ENCODE measurements at regions not wholly inside any gene's neighbourhood (a gene's known extent, or its start where the extent isn't known, plus 50 kb on each side); places are given as distances from the start of the nearest gene placed in this dataset.

DNA sequence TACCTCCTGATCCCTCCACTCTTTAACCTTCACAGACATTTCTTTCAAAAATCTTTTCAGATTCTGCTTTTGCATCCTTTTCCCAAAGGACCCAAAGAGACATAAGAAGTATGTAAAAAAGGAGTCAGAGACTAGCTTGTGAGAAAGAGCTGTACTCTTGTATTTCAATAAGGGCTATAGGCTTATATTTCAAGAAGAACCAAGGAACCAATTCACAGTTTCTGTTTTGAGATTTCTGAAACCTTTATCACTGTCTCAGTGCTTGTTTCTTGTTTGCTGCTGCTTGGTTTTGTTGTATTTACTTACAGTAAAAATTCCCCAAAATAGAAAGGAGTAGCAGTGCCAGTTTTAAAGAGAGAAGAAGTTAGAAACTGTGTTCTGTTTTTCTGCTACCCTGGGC lies 461.6 kb upstream of the ID4 start (continued):
- TF ChIP-seq, protein P1, sequence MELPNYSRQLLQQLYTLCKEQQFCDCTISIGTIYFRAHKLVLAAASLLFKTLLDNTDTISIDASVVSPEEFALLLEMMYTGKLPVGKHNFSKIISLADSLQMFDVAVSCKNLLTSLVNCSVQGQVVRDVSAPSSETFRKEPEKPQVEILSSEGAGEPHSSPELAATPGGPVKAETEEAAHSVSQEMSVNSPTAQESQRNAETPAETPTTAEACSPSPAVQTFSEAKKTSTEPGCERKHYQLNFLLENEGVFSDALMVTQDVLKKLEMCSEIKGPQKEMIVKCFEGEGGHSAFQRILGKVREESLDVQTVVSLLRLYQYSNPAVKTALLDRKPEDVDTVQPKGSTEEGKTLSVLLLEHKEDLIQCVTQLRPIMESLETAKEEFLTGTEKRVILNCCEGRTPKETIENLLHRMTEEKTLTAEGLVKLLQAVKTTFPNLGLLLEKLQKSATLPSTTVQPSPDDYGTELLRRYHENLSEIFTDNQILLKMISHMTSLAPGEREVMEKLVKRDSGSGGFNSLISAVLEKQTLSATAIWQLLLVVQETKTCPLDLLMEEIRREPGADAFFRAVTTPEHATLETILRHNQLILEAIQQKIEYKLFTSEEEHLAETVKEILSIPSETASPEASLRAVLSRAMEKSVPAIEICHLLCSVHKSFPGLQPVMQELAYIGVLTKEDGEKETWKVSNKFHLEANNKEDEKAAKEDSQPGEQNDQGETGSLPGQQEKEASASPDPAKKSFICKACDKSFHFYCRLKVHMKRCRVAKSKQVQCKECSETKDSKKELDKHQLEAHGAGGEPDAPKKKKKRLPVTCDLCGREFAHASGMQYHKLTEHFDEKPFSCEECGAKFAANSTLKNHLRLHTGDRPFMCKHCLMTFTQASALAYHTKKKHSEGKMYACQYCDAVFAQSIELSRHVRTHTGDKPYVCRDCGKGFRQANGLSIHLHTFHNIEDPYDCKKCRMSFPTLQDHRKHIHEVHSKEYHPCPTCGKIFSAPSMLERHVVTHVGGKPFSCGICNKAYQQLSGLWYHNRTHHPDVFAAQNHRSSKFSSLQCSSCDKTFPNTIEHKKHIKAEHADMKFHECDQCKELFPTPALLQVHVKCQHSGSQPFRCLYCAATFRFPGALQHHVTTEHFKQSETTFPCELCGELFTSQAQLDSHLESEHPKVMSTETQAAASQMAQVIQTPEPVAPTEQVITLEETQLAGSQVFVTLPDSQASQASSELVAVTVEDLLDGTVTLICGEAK (IDR thresholded peaks at IDR 0.05; ENCODE audit: borderline replicate concordance), result no peak

DNA sequence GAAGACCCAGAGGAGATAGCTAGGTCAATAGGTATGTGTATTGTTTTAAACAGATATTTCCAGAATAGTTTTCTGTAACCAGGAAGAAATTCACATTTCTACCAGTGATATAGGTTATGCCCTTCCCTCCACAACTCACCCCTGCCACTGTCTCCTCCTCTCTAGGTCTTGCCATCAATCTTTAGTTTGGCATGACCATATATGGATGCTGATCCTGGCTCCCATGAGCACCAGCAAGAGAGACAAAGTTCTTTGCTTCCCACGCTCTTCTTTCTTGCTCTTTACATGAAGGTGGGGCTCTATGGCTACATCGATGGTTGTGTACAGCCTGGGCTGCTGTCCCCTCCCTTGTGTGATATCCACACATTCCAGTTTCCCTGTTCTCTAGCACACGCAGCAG lies 459.4 kb upstream of the ID4 start:
- H3K9me3 ChIP-seq (replicated peaks; ENCODE audit: control insufficient read depth, insufficient read depth, low read length), result no peaks in the 10 kb centered on the region
- TF ChIP-seq TCF7 (IDR thresholded peaks at IDR 0.05; ENCODE audit: borderline replicate concordance), result no peak
- TF ChIP-seq POLR2AphosphoS5 (IDR thresholded peaks at IDR 0.05; ENCODE audit: low read length), result no peak
- TF ChIP-seq, protein P2, sequence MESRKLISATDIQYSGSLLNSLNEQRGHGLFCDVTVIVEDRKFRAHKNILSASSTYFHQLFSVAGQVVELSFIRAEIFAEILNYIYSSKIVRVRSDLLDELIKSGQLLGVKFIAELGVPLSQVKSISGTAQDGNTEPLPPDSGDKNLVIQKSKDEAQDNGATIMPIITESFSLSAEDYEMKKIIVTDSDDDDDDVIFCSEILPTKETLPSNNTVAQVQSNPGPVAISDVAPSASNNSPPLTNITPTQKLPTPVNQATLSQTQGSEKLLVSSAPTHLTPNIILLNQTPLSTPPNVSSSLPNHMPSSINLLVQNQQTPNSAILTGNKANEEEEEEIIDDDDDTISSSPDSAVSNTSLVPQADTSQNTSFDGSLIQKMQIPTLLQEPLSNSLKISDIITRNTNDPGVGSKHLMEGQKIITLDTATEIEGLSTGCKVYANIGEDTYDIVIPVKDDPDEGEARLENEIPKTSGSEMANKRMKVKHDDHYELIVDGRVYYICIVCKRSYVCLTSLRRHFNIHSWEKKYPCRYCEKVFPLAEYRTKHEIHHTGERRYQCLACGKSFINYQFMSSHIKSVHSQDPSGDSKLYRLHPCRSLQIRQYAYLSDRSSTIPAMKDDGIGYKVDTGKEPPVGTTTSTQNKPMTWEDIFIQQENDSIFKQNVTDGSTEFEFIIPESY (IDR thresholded peaks at IDR 0.05), result no peak
- TF ChIP-seq, protein P3, sequence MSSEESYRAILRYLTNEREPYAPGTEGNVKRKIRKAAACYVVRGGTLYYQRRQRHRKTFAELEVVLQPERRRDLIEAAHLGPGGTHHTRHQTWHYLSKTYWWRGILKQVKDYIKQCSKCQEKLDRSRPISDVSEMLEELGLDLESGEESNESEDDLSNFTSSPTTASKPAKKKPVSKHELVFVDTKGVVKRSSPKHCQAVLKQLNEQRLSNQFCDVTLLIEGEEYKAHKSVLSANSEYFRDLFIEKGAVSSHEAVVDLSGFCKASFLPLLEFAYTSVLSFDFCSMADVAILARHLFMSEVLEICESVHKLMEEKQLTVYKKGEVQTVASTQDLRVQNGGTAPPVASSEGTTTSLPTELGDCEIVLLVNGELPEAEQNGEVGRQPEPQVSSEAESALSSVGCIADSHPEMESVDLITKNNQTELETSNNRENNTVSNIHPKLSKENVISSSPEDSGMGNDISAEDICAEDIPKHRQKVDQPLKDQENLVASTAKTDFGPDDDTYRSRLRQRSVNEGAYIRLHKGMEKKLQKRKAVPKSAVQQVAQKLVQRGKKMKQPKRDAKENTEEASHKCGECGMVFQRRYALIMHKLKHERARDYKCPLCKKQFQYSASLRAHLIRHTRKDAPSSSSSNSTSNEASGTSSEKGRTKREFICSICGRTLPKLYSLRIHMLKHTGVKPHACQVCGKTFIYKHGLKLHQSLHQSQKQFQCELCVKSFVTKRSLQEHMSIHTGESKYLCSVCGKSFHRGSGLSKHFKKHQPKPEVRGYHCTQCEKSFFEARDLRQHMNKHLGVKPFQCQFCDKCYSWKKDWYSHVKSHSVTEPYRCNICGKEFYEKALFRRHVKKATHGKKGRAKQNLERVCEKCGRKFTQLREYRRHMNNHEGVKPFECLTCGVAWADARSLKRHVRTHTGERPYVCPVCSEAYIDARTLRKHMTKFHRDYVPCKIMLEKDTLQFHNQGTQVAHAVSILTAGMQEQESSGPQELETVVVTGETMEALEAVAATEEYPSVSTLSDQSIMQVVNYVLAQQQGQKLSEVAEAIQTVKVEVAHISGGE (CRISPR knock-in tag; IDR thresholded peaks at IDR 0.05), result no peak
- TF ChIP-seq SMC3 (IDR thresholded peaks at IDR 0.05; ENCODE audit: borderline replicate concordance, low read length), result no peak
- TF ChIP-seq, protein P4, sequence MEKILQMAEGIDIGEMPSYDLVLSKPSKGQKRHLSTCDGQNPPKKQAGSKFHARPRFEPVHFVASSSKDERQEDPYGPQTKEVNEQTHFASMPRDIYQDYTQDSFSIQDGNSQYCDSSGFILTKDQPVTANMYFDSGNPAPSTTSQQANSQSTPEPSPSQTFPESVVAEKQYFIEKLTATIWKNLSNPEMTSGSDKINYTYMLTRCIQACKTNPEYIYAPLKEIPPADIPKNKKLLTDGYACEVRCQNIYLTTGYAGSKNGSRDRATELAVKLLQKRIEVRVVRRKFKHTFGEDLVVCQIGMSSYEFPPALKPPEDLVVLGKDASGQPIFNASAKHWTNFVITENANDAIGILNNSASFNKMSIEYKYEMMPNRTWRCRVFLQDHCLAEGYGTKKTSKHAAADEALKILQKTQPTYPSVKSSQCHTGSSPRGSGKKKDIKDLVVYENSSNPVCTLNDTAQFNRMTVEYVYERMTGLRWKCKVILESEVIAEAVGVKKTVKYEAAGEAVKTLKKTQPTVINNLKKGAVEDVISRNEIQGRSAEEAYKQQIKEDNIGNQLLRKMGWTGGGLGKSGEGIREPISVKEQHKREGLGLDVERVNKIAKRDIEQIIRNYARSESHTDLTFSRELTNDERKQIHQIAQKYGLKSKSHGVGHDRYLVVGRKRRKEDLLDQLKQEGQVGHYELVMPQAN (conservative IDR thresholded peaks at IDR 0.05), result no peak
- TF ChIP-seq ZNF207 (IDR thresholded peaks at IDR 0.05; ENCODE audit: borderline replicate concordance), result no peak
- TF ChIP-seq ZSCAN29 (IDR thresholded peaks at IDR 0.05), result no peak
- TF ChIP-seq ZNF217 (IDR thresholded peaks at IDR 0.05), result no peak
- TF ChIP-seq CREB1 (IDR thresholded peaks at IDR 0.05; ENCODE audit: low read depth), result no peak
- TF ChIP-seq GATAD2B (conservative IDR thresholded peaks at IDR 0.05; ENCODE audit: low read depth), result no peak
- TF ChIP-seq CREM (IDR thresholded peaks at IDR 0.05; ENCODE audit: low read depth), result no peak

More for the DNA sequence above, 459.4 kb upstream of the ID4 start:
- CTCF ChIA-PET, result no interaction called here
- DNase-seq (ENCODE audit: low read depth, low spot score) (no peak), FAIRE-seq (no peak), ATAC-seq (no peak)
- in situ Hi-C loops (cut with MboI) (no loop called here), intact Hi-C loops (cut with micrococcal nuclease; ENCODE audit: unreplicated experiment) (no loop called here)
- SMC1A ChIA-PET (ENCODE audit: uncharacterized antibody, unreplicated experiment), result no interaction called here
- POLR2A ChIA-PET, result no interaction called here
- WGBS (ENCODE audit: insufficient coverage, insufficient replicate concordance, low lambda C conversion rate, missing lambda C conversion rate), result 0% methylated on average over 3 of the region's 3 CpGs
- BruUV-seq (replicated peaks), result no TSS peak
- Histone ChIP-seq H3K27ac (ENCODE audit: control insufficient read depth, insufficient read depth) (no peak overlapping the region), H3K4me3 (no peak overlapping the region), H3K4me2 (ENCODE audit: control insufficient read depth, insufficient read depth) (no peak overlapping the region), H3K79me2 (ENCODE audit: control insufficient read depth, insufficient read depth, low read length) (no peaks in the 10 kb centered on the region), H3K9ac (ENCODE audit: control insufficient read depth, insufficient read depth, low read length) (no peak overlapping the region), H3K4me1 (ENCODE audit: control insufficient read depth, insufficient read depth, low read length) (no peaks in the 10 kb centered on the region), H3K27me3 (replicated peaks in 1 of 2; ENCODE audit: control insufficient read depth in 2 of 2, insufficient read depth in 2 of 2, low read length in 1 of 2) (no peaks in the 10 kb centered on the region), H3K36me3 (ENCODE audit: control insufficient read depth in 2 of 2, insufficient read depth in 2 of 2, low read length in 1 of 2) (no peaks in the 10 kb centered on the region), H2AFZ (ENCODE audit: control insufficient read depth, low read depth, low read length) (no peak overlapping the region), H4K20me1 (ENCODE audit: control insufficient read depth, insufficient read depth) (no peaks in the 10 kb centered on the region)
- RAD21 ChIA-PET (ENCODE audit: unreplicated experiment), result no interaction called here

Data from GM12878 (cell line).